HEK293 (cell line): ENCODE measurements at regions not wholly inside any gene's neighbourhood (a gene's known extent, or its start where the extent isn't known, plus 50 kb on each side); places are given as distances from the start of the nearest gene placed in this dataset.

Experiments
- BCL11A ChIP-seq: fragments of 450-650 bp; formaldehyde crosslinking; IDR thresholded peaks from 2 replicates; pipeline ENCODE4 v1.5.1; 2016; ENCODE audit warnings: low read depth, missing biosample characterization, missing genetic modification characterization
- BCL6B ChIP-seq: fragments of 450-650 bp; formaldehyde crosslinking; IDR thresholded peaks from 2 replicates; pipeline ENCODE4 v1.5.1; 2017; ENCODE audit warnings: missing biosample characterization, missing genetic modification characterization
- GLIS2 ChIP-seq: fragments of 450-650 bp; formaldehyde crosslinking; IDR thresholded peaks from 2 replicates; pipeline ENCODE4 v1.5.1; 2016; ENCODE audit warnings: missing biosample characterization, missing genetic modification characterization
- HOXC10 ChIP-seq: sonication (generic); formaldehyde crosslinking; IDR thresholded peaks from 2 replicates; pipeline ENCODE4 v1.8.1; 2023; ENCODE audit warnings: mild to moderate bottlenecking, missing genetic modification reagents
- MZF1 ChIP-seq: fragments of 450-650 bp; formaldehyde crosslinking; IDR thresholded peaks from 2 replicates; pipeline ENCODE4 v1.5.1; 2017; ENCODE audit warnings: missing biosample characterization, missing genetic modification characterization, borderline replicate concordance
- PRDM4 ChIP-seq: fragments of 450-650 bp; formaldehyde crosslinking; IDR thresholded peaks from 2 replicates; pipeline ENCODE4 v1.5.1; 2017; ENCODE audit warnings: missing biosample characterization, missing genetic modification characterization
- SP7 ChIP-seq: fragments of 450-650 bp; formaldehyde crosslinking; IDR thresholded peaks from 2 replicates; pipeline ENCODE4 v1.5.1; 2016; ENCODE audit warnings: missing biosample characterization, missing genetic modification characterization
- ZFP37 ChIP-seq: fragments of 450-650 bp; formaldehyde crosslinking; IDR thresholded peaks from 2 replicates; pipeline ENCODE4 v1.5.1; 2016; ENCODE audit warnings: missing biosample characterization, missing genetic modification characterization
- ZNF114 ChIP-seq: fragments of 450-650 bp; formaldehyde crosslinking; IDR thresholded peaks from 2 replicates; pipeline ENCODE4 v1.5.0; 2017; ENCODE audit warnings: missing biosample characterization, missing genetic modification characterization
- ZNF132 ChIP-seq: fragments of 450-650 bp; formaldehyde crosslinking; IDR thresholded peaks from 2 replicates; pipeline ENCODE4 v1.5.1; 2017; ENCODE audit warnings: missing biosample characterization, missing genetic modification characterization, borderline replicate concordance
- ZNF138 ChIP-seq: fragments of 450-650 bp; formaldehyde crosslinking; IDR thresholded peaks from 2 replicates; pipeline ENCODE4 v1.5.1; 2016; ENCODE audit warnings: missing biosample characterization, missing genetic modification characterization, borderline replicate concordance
- ZNF211 ChIP-seq: fragments of 450-650 bp; formaldehyde crosslinking; IDR thresholded peaks from 2 replicates; pipeline ENCODE4 v1.5.1; 2016; ENCODE audit warnings: low read depth, missing biosample characterization, missing genetic modification characterization
- ZNF214 ChIP-seq: fragments of 450-650 bp; formaldehyde crosslinking; IDR thresholded peaks from 2 replicates; pipeline ENCODE4 v1.5.1; 2017; ENCODE audit warnings: missing biosample characterization, mild to moderate bottlenecking, missing genetic modification characterization, borderline replicate concordance
- ZNF248 ChIP-seq: fragments of 450-650 bp; formaldehyde crosslinking; IDR thresholded peaks from 2 replicates; pipeline ENCODE4 v1.5.1; 2017; ENCODE audit warnings: missing biosample characterization, missing genetic modification characterization
- ZNF302 ChIP-seq: fragments of 450-650 bp; formaldehyde crosslinking; IDR thresholded peaks from 2 replicates; pipeline ENCODE4 v1.5.1; 2016; ENCODE audit warnings: missing biosample characterization, missing genetic modification characterization, low read depth
- ZNF311 ChIP-seq: fragments of 450-650 bp; formaldehyde crosslinking; IDR thresholded peaks from 2 replicates; pipeline ENCODE4 v1.5.1; 2017; ENCODE audit warnings: missing biosample characterization, missing genetic modification characterization, borderline replicate concordance
- ZNF391 ChIP-seq: fragments of 450-650 bp; formaldehyde crosslinking; IDR thresholded peaks from 2 replicates; pipeline ENCODE4 v1.5.1; 2016; ENCODE audit warnings: low read depth, missing biosample characterization, missing genetic modification characterization, borderline replicate concordance
- ZNF449 ChIP-seq: fragments of 450-650 bp; formaldehyde crosslinking; IDR thresholded peaks from 2 replicates; pipeline ENCODE4 v1.5.1; 2017; ENCODE audit warnings: missing biosample characterization, mild to moderate bottlenecking, missing genetic modification characterization, moderate library complexity
- ZNF510 ChIP-seq: fragments of 450-650 bp; formaldehyde crosslinking; IDR thresholded peaks from 2 replicates; pipeline ENCODE4 v1.5.1; 2018; ENCODE audit warnings: mild to moderate bottlenecking, missing genetic modification characterization, missing biosample characterization; ENCODE audit not compliant: insufficient replicate concordance
- ZNF558 ChIP-seq: fragments of 450-650 bp; formaldehyde crosslinking; IDR thresholded peaks from 2 replicates; pipeline ENCODE4 v1.5.1; 2016; ENCODE audit warnings: missing biosample characterization, missing genetic modification characterization
- ZNF585B ChIP-seq: fragments of 450-650 bp; formaldehyde crosslinking; IDR thresholded peaks from 2 replicates; pipeline ENCODE4 v1.5.1; 2016; ENCODE audit warnings: missing biosample characterization, missing genetic modification characterization
- ZNF621 ChIP-seq: fragments of 450-650 bp; formaldehyde crosslinking; IDR thresholded peaks from 2 replicates; pipeline ENCODE4 v1.5.1; 2017; ENCODE audit warnings: missing biosample characterization, missing genetic modification characterization
- ZNF658 ChIP-seq: fragments of 450-650 bp; formaldehyde crosslinking; IDR thresholded peaks from 2 replicates; pipeline ENCODE4; 2016; ENCODE audit warnings: missing biosample characterization, missing genetic modification characterization
- ZNF830 ChIP-seq: fragments of 450-650 bp; IDR thresholded peaks from 2 replicates; pipeline ENCODE4 v1.5.0; 2018; ENCODE audit warnings: missing biosample characterization, missing genetic modification characterization, low read depth, mild to moderate bottlenecking, moderate library complexity
- ZNF843 ChIP-seq: fragments of 450-650 bp; formaldehyde crosslinking; IDR thresholded peaks from 2 replicates; pipeline ENCODE4 v1.5.1; 2016; ENCODE audit warnings: missing biosample characterization, missing genetic modification characterization
- ZSCAN30 ChIP-seq: fragments of 450-650 bp; IDR thresholded peaks from 2 replicates; pipeline ENCODE4 v1.5.1; 2018; ENCODE audit warnings: missing biosample characterization, mild to moderate bottlenecking, missing genetic modification characterization, moderate library complexity
- TF ChIP-seq, protein P1 (sequence below): fragments of 450-650 bp; formaldehyde crosslinking; IDR thresholded peaks from 2 replicates; pipeline ENCODE4 v1.5.1; 2016; ENCODE audit warnings: missing biosample characterization, missing genetic modification characterization
- TF ChIP-seq, protein P2 (sequence below): IDR thresholded peaks from 2 replicates; pipeline ENCODE4 v1.6.1; 2011; ENCODE audit warnings: mild to moderate bottlenecking, low read depth, low read length, borderline replicate concordance
- TF ChIP-seq, protein P3 (sequence below): fragments of 450-650 bp; formaldehyde crosslinking; IDR thresholded peaks from 2 replicates; pipeline ENCODE4 v1.5.0; 2017; ENCODE audit warnings: missing biosample characterization, missing genetic modification characterization, borderline replicate concordance

DNA sequence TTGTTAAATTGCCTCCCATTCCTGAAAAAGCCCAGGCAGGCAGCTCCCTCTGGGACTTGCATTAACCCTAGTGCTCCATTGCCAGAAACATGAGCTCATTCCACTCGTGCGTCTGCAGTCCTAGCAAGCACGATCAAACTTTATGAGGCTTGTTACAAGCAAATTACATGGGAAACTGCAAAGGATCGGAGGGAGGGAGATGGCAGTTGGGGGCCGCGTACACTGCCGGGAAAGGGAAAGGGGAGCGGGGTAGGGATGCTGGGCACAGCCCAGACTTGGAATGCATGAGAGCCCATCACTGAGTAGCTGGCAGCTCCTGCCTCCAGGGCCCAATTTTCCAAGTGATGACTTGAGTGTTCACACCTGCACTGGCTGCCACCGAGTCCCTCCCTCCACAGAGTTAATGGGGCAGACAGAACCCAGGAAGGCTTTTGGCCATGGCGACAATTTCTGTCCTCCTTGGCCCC lies 169.9 kb downstream of the BRINP2 start (continued):
- no peak for TF ChIP-seq ZNF585B (tag by site-specific recombination)
- no peak for TF ChIP-seq ZFP37 (tag by site-specific recombination)
- peak; percentile 99 for TF ChIP-seq MZF1 (tag by site-specific recombination)
- TF ChIP-seq ZNF248 (tag by site-specific recombination), result no peak
- no peak for TF ChIP-seq ZNF214
- TF ChIP-seq ZNF621 (tag by site-specific recombination), result no peak
- TF ChIP-seq, protein P1, sequence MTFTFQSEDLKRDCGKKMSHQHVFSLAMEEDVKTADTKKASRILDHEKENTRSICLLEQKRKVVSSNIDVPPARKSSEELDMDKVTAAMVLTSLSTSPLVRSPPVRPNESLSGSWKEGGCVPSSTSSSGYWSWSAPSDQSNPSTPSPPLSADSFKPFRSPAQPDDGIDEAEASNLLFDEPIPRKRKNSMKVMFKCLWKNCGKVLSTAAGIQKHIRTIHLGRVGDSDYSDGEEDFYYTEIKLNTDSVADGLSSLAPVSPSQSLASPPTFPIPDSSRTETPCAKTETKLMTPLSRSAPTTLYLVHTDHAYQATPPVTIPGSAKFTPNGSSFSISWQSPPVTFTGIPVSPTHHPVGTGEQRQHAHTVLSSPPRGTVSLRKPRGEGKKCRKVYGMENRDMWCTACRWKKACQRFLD (tag by site-specific recombination), result no peak
- TF ChIP-seq, protein P2, sequence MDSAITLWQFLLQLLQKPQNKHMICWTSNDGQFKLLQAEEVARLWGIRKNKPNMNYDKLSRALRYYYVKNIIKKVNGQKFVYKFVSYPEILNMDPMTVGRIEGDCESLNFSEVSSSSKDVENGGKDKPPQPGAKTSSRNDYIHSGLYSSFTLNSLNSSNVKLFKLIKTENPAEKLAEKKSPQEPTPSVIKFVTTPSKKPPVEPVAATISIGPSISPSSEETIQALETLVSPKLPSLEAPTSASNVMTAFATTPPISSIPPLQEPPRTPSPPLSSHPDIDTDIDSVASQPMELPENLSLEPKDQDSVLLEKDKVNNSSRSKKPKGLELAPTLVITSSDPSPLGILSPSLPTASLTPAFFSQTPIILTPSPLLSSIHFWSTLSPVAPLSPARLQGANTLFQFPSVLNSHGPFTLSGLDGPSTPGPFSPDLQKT, result no peak
- TF ChIP-seq BCL11A (tag by site-specific recombination), result peak; percentile 49; the same call in 1 of the 2 replicates
- TF ChIP-seq ZNF302 (tag by site-specific recombination), result no peak
- no peak for TF ChIP-seq BCL6B
- TF ChIP-seq ZNF449 (tag by site-specific recombination), result peak; percentile 80; the same call in 1 of the 2 replicates
- no peak for TF ChIP-seq ZNF510 (tag by site-specific recombination)
- peak; percentile 76; the same call in 1 of the 2 replicates for TF ChIP-seq ZNF391
- TF ChIP-seq ZNF132 (tag by site-specific recombination), result no peak
- peak; percentile 92 for TF ChIP-seq PRDM4 (tag by site-specific recombination)
- TF ChIP-seq ZNF558 (tag by site-specific recombination), result 0 out of 2 replicates have a peak, but pooled peaks have one; percentile 12
- TF ChIP-seq, protein P3, sequence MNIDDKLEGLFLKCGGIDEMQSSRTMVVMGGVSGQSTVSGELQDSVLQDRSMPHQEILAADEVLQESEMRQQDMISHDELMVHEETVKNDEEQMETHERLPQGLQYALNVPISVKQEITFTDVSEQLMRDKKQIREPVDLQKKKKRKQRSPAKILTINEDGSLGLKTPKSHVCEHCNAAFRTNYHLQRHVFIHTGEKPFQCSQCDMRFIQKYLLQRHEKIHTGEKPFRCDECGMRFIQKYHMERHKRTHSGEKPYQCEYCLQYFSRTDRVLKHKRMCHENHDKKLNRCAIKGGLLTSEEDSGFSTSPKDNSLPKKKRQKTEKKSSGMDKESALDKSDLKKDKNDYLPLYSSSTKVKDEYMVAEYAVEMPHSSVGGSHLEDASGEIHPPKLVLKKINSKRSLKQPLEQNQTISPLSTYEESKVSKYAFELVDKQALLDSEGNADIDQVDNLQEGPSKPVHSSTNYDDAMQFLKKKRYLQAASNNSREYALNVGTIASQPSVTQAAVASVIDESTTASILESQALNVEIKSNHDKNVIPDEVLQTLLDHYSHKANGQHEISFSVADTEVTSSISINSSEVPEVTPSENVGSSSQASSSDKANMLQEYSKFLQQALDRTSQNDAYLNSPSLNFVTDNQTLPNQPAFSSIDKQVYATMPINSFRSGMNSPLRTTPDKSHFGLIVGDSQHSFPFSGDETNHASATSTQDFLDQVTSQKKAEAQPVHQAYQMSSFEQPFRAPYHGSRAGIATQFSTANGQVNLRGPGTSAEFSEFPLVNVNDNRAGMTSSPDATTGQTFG (tag by site-specific recombination), result no peak
- TF ChIP-seq ZSCAN30 (tag by site-specific recombination), result peak; percentile 96
- peak; percentile 96 for TF ChIP-seq SP7 (tag by site-specific recombination)
- no peak for TF ChIP-seq ZNF658
- no peak; the same call in 1 of the 2 replicates for TF ChIP-seq GLIS2 (tag by site-specific recombination)
- TF ChIP-seq ZNF211 (tag by site-specific recombination), result no peak
- TF ChIP-seq ZNF114 (tag by site-specific recombination), result no peak
- TF ChIP-seq ZNF311 (tag by site-specific recombination), result no peak
- no peak for TF ChIP-seq HOXC10
- no peak for TF ChIP-seq ZNF138
- peak; percentile 97 for TF ChIP-seq ZNF843 (tag by site-specific recombination)
- TF ChIP-seq ZNF830 (tag by site-specific recombination), result no peak
